CD14-positive monocyte (primary cell): ENCODE measurements at regions not wholly inside any gene's neighbourhood (a gene's known extent, or its start where the extent isn't known, plus 50 kb on each side); places are given as distances from the start of the nearest gene placed in this dataset.

Source experiments
- DNase-seq, 3 donors: peaks; one replicate each; pipeline ENCODE4 v3.0.0-alpha.2; 2011 to 2022
- H2AFZ ChIP-seq: 2 replicates; pipeline ENCODE4 v1.6.0; 2012; ENCODE audit warnings: mild to moderate bottlenecking, low read depth, low read length, inconsistent platforms; ENCODE audit not compliant: insufficient read depth, poor library complexity, severe bottlenecking
- H3K27ac ChIP-seq, 2 donors: 1 replicate in 1 of 2; 2 replicates in 1 of 2; pipeline ENCODE4 v1.5.1; 2012 to 2013; ENCODE audit warnings: low read length in 2 of 2, control low read depth in 1 of 2, inconsistent platforms in 1 of 2, low read depth in 1 of 2, mild to moderate bottlenecking in 1 of 2
- H3K27me3 ChIP-seq, 2 donors: one replicate each; pipeline versions ENCODE4 v1.6.0 to v1.6.1; 2011 to 2013; ENCODE audit warnings: low read length in 2 of 2; ENCODE audit not compliant: control insufficient read depth in 2 of 2, insufficient read depth in 2 of 2
- H3K36me3 ChIP-seq, 2 donors: replicated peaks in 1 of 2; 1 replicate in 1 of 2; 2 replicates in 1 of 2; pipeline versions ENCODE4 v1.5.1 to v1.6.1; 2012 to 2013; ENCODE audit warnings: low read length in 2 of 2, control low read depth in 1 of 2, inconsistent platforms in 1 of 2, mild to moderate bottlenecking in 1 of 2; ENCODE audit not compliant: insufficient read depth in 2 of 2, control insufficient read depth in 1 of 2
- H3K4me1 ChIP-seq, 2 donors: 1 replicate in 1 of 2; 2 replicates in 1 of 2; pipeline versions ENCODE4 v1.5.1 to v1.6.1; 2012 to 2013; ENCODE audit warnings: low read length in 2 of 2, control low read depth in 1 of 2, inconsistent platforms in 1 of 2, mild to moderate bottlenecking in 1 of 2, moderate library complexity in 1 of 2; ENCODE audit not compliant: insufficient read depth in 2 of 2, control insufficient read depth in 1 of 2
- H3K4me2 ChIP-seq: replicated peaks from 2 replicates; pipeline ENCODE3; 2012; ENCODE audit warnings: low read length, moderate library complexity, mild to moderate bottlenecking; ENCODE audit not compliant: poor library complexity, severe bottlenecking; ENCODE audit errors: extremely low read depth
- H3K4me3 ChIP-seq, 3 experiments: fragments of 200-600 bp in 1 of 3; sonication (generic) in 1 of 3; replicated peaks in 1 of 3; 1 replicate in 2 of 3; 2 replicates in 1 of 3; pipeline ENCODE4 v1.5.1; 2011 to 2013; ENCODE audit warnings: low read length in 3 of 3, mild to moderate bottlenecking in 3 of 3, control low read depth in 2 of 3, low read depth in 2 of 3, inconsistent platforms in 1 of 3, moderate library complexity in 1 of 3
- H3K79me2 ChIP-seq: 2 replicates; pipeline ENCODE4 v1.6.0; 2012; ENCODE audit warnings: mild to moderate bottlenecking, control low read depth, inconsistent platforms, low read length, moderate library complexity; ENCODE audit not compliant: insufficient read depth
- H3K9ac ChIP-seq: 2 replicates; pipeline ENCODE4 v1.6.0; 2017; ENCODE audit warnings: low read length, mild to moderate bottlenecking; ENCODE audit not compliant: insufficient read depth, poor library complexity, severe bottlenecking
- H3K9me3 ChIP-seq, 2 donors: replicated peaks in 1 of 2; 1 replicate in 1 of 2; 2 replicates in 1 of 2; pipeline versions ENCODE4 v1.5.1 to v1.6.1; 2012 to 2013; ENCODE audit warnings: low read length in 2 of 2, control low read depth in 1 of 2; ENCODE audit not compliant: control insufficient read depth in 1 of 2, insufficient read depth in 1 of 2
- H4K20me1 ChIP-seq: 2 replicates; pipeline ENCODE4 v1.6.0; 2012; ENCODE audit warnings: mild to moderate bottlenecking, low read length, control low read depth, moderate library complexity; ENCODE audit not compliant: insufficient read depth
- H3K27ac Mint-ChIP-seq, 7 donors: one replicate each; pipeline ENCODE4 v1.8.0; 2020; ENCODE audit warnings: mild to moderate bottlenecking in 7 of 7, mixed read lengths in 7 of 7, moderate library complexity in 6 of 7, inconsistent platforms in 2 of 7
- H3K27me3 Mint-ChIP-seq, 3 donors: one replicate each; pipeline ENCODE4 v1.8.0; 2021 to 2022; ENCODE audit warnings: low read depth in 3 of 3, mild to moderate bottlenecking in 3 of 3, mixed read lengths in 3 of 3, moderate library complexity in 3 of 3, inconsistent platforms in 1 of 3
- H3K36me3 Mint-ChIP-seq, 2 donors: one replicate each; pipeline ENCODE4 v1.8.0; 2020; ENCODE audit warnings: mixed read lengths in 2 of 2, inconsistent platforms in 1 of 2, mild to moderate bottlenecking in 1 of 2
- H3K4me1 Mint-ChIP-seq: one replicate; pipeline ENCODE4 v1.8.0; 2020; ENCODE audit warnings: mild to moderate bottlenecking, mixed read lengths
- H3K4me3 Mint-ChIP-seq, 2 donors: one replicate each; pipeline ENCODE4 v1.8.0; 2020; ENCODE audit warnings: mild to moderate bottlenecking in 2 of 2, mixed read lengths in 2 of 2, moderate library complexity in 1 of 2
- H3K9me3 Mint-ChIP-seq, 7 donors: one replicate each; pipeline ENCODE4 v1.8.0; 2020 to 2022; ENCODE audit warnings: mixed read lengths in 7 of 7, mild to moderate bottlenecking in 6 of 7, moderate library complexity in 6 of 7, inconsistent platforms in 2 of 7
- WGBS: methylation state at CpG from one replicate; pipeline ENCODE4 v1.1.5; 2013; ENCODE audit warnings: missing lambda C conversion rate; ENCODE audit not compliant: insufficient coverage; 5-methylcytosine and 5-hydroxymethylcytosine counted together
- intact Hi-C, 2 donors: fragments of 100-400 bp; cut with micrococcal nuclease; formaldehyde crosslinking; loops; one replicate each; pipeline versions ENCODE4 v1.15.0 to v1.15.1; 2023
- TF ChIP-seq, protein P1 (sequence below): fragments of 200-600 bp; IDR thresholded peaks from one replicate; pipeline ENCODE4 v1.8.0; 2022; ENCODE audit warnings: antibody characterized with exemption, mild to moderate bottlenecking

DNA sequence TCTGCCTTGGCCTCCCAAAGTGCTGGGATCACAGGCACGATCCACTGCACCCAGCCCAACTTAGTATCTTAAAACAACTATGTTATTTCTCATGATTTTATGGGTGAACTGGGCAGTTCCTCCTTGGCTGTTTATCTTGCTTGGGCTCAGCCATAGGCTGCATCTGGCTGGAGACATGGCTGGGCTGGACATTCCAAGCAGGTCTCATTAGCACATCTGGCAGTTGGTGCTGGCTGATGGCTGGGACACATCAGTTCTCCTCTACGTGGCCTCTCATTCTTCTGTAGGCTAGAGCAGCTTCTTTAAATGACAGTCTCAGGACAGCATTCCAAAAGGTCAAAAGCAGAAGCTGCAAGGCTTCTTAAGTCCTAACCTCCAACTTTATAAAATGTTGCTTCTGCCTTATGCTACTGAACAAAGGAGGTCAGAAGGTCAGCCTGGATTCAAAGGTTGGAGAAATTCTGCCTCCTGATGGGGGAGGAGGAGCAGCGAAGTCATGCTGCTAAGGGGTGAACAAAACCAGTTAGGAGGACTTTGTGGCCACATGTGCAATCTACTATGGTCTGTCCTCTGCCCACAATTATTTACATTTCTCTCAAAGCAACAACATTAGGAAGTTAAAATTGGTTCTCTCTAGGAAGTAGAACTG is 144.0 kb downstream of the AQP9 start:
- Histone ChIP-seq H3K27me3 (no peaks in the 10 kb centered on the region), H3K4me1 (peaks cover 6 to 7% of the 10 kb centered on the region in 2 donors), H2AFZ (peak overlapping the region; percentile 52), H3K4me2 (no peak overlapping the region), H3K79me2 (no peaks in the 10 kb centered on the region), H3K9me3 (no peaks in the 10 kb centered on the region), H3K9ac (no peak overlapping the region), H4K20me1 (no peaks in the 10 kb centered on the region), H3K4me3 (no peak overlapping the region), H3K36me3 (no peaks in the 10 kb centered on the region), H3K27ac (peak overlapping the region; percentile 16 to 46)
- no peaks in the 10 kb centered on the region for H3K36me3 Mint-ChIP-seq
- H3K4me3 Mint-ChIP-seq: no peak overlapping the region
- H3K27me3 Mint-ChIP-seq: peaks cover 0 to 4% (median 0%) of the 10 kb centered on the region in 3 donors
- no peak for DNase-seq
- TF ChIP-seq, protein P1, sequence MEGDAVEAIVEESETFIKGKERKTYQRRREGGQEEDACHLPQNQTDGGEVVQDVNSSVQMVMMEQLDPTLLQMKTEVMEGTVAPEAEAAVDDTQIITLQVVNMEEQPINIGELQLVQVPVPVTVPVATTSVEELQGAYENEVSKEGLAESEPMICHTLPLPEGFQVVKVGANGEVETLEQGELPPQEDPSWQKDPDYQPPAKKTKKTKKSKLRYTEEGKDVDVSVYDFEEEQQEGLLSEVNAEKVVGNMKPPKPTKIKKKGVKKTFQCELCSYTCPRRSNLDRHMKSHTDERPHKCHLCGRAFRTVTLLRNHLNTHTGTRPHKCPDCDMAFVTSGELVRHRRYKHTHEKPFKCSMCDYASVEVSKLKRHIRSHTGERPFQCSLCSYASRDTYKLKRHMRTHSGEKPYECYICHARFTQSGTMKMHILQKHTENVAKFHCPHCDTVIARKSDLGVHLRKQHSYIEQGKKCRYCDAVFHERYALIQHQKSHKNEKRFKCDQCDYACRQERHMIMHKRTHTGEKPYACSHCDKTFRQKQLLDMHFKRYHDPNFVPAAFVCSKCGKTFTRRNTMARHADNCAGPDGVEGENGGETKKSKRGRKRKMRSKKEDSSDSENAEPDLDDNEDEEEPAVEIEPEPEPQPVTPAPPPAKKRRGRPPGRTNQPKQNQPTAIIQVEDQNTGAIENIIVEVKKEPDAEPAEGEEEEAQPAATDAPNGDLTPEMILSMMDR: no peak
- peak overlapping the region in 6 of 7 donors; percentile 17 to 78 (median 60) for H3K27ac Mint-ChIP-seq
- intact Hi-C loops: no loop called here
- no peaks in the 10 kb centered on the region for H3K9me3 Mint-ChIP-seq
- 100% methylated on average over 1 of the region's 3 CpGs for WGBS
- peaks cover 7% of the 10 kb centered on the region for H3K4me1 Mint-ChIP-seq

GRCh38 chr15:58283302-58283701 is 145.1 kb downstream of the AQP9 start:
- Histone ChIP-seq H3K79me2 (no peaks in the 10 kb centered on the region), H3K27me3 (no peaks in the 10 kb centered on the region), H3K4me1 (peaks cover 6 to 7% of the 10 kb centered on the region in 2 donors), H3K9me3 (no peaks in the 10 kb centered on the region), H3K4me2 (no peak overlapping the region), H2AFZ (no peak overlapping the region), H3K4me3 (no peak overlapping the region), H3K27ac (no peak overlapping the region), H4K20me1 (no peaks in the 10 kb centered on the region), H3K9ac (no peak overlapping the region), H3K36me3 (no peaks in the 10 kb centered on the region)
- H3K9me3 Mint-ChIP-seq: no peaks in the 10 kb centered on the region
- H3K4me3 Mint-ChIP-seq: no peak overlapping the region
- H3K27ac Mint-ChIP-seq: no peak overlapping the region
- H3K36me3 Mint-ChIP-seq: no peaks in the 10 kb centered on the region
- TF ChIP-seq, protein P1: no peak
- DNase-seq: no peak
- peaks cover 7% of the 10 kb centered on the region for H3K4me1 Mint-ChIP-seq
- WGBS: no CpG with 5 or more reads among the region's 3 CpGs
- peaks cover 0 to 4% (median 0%) of the 10 kb centered on the region in 3 donors for H3K27me3 Mint-ChIP-seq
- intact Hi-C loops: no loop called here
